HEK293 (cell line): ENCODE measurements at regions not wholly inside any gene's neighbourhood (a gene's known extent, or its start where the extent isn't known, plus 50 kb on each side); places are given as distances from the start of the nearest gene placed in this dataset.

Experiments used
- CTCF ChIA-PET: fragments of 350-600 bp; formaldehyde crosslinking; extraction: SDS; loops from one replicate; lab custom pipeline; 2021; ENCODE audit warnings: antibody characterized with exemption; lab: Yijun Ruan, JAX
- POLR2A ChIA-PET: fragments of 300-600 bp; formaldehyde crosslinking; extraction: SDS; loops from one replicate; lab custom pipeline; 2020; ENCODE audit warnings: antibody characterized with exemption, inconsistent platforms; lab: Yijun Ruan, JAX
- H3K27ac ChIP-seq: fragments of 200-500 bp; sonication (Bioruptor generic); 2 replicates; pipeline ENCODE4 v1.5.1; 2014; ENCODE audit warnings: low read depth, low read length, control low read depth, inconsistent platforms; ENCODE audit errors: extremely low read depth
- H3K36me3 ChIP-seq, 2 experiments: fragments of 200-500 bp in 1 of 2; sonication (Bioruptor generic) in 1 of 2; 1 replicate in 1 of 2; 2 replicates in 1 of 2; pipeline ENCODE4 v1.5.1; 2014 to 2017; ENCODE audit warnings: inconsistent platforms in 2 of 2, low read length in 2 of 2; ENCODE audit not compliant: control insufficient read depth in 2 of 2, insufficient read depth in 1 of 2
- H3K4me1 ChIP-seq: fragments of 200-500 bp; sonication (Bioruptor generic); 2 replicates; pipeline ENCODE4 v1.5.1; 2014; ENCODE audit warnings: mild to moderate bottlenecking, low read length, inconsistent platforms; ENCODE audit not compliant: control insufficient read depth, insufficient read depth
- H3K4me3 ChIP-seq: 2 replicates; pipeline ENCODE4 v1.5.1; 2011; ENCODE audit warnings: low read depth, mild to moderate bottlenecking, control low read depth, low read length, moderate library complexity
- H3K9me3 ChIP-seq: fragments of 200-500 bp; sonication (Bioruptor generic); 2 replicates; pipeline ENCODE4 v1.5.1; 2014; ENCODE audit warnings: low read depth, low read length, inconsistent platforms; ENCODE audit not compliant: control insufficient read depth, insufficient read depth
- KLF7 ChIP-seq: fragments of 450-650 bp; formaldehyde crosslinking; IDR thresholded peaks from 2 replicates; pipeline ENCODE4 v1.5.1; 2016; ENCODE audit warnings: missing biosample characterization, missing genetic modification characterization, borderline replicate concordance
- KLF8 ChIP-seq: fragments of 450-650 bp; formaldehyde crosslinking; IDR thresholded peaks from 2 replicates; pipeline ENCODE4 v1.5.1; 2016; ENCODE audit warnings: missing biosample characterization, missing genetic modification characterization
- SALL2 ChIP-seq: fragments of 450-650 bp; formaldehyde crosslinking; IDR thresholded peaks from 2 replicates; pipeline ENCODE4 v1.5.0; 2017; ENCODE audit warnings: missing biosample characterization, mild to moderate bottlenecking, missing genetic modification characterization, borderline replicate concordance
- SCRT2 ChIP-seq: fragments of 450-650 bp; formaldehyde crosslinking; IDR thresholded peaks from 2 replicates; pipeline ENCODE4 v1.5.1; 2016; ENCODE audit warnings: missing biosample characterization, missing genetic modification characterization
- SETDB1 ChIP-seq: IDR thresholded peaks from one replicate; pipeline ENCODE4 v1.6.1; 2017; ENCODE audit warnings: mild to moderate bottlenecking, low read length, moderate library complexity, mixed read lengths; ENCODE audit not compliant: insufficient read length
- ZBTB8A ChIP-seq: fragments of 450-650 bp; formaldehyde crosslinking; IDR thresholded peaks from 2 replicates; pipeline ENCODE4 v1.5.1; 2016; ENCODE audit warnings: missing biosample characterization, missing genetic modification characterization
- ZFP3 ChIP-seq: fragments of 450-650 bp; formaldehyde crosslinking; IDR thresholded peaks from 2 replicates; pipeline ENCODE4 v1.5.1; 2016; ENCODE audit warnings: low read depth, missing biosample characterization, missing genetic modification characterization
- ZNF112 ChIP-seq: fragments of 450-650 bp; formaldehyde crosslinking; IDR thresholded peaks from 2 replicates; pipeline ENCODE4 v1.5.0; 2017; ENCODE audit warnings: missing biosample characterization, missing genetic modification characterization
- ZNF157 ChIP-seq: fragments of 450-650 bp; formaldehyde crosslinking; IDR thresholded peaks from 2 replicates; pipeline ENCODE4 v1.5.1; 2016; ENCODE audit warnings: missing biosample characterization, missing genetic modification characterization
- ZNF16 ChIP-seq: fragments of 450-650 bp; formaldehyde crosslinking; IDR thresholded peaks from 2 replicates; pipeline ENCODE4 v1.5.1; 2016; ENCODE audit warnings: low read depth, missing biosample characterization, missing genetic modification characterization
- ZNF18 ChIP-seq: fragments of 450-650 bp; formaldehyde crosslinking; IDR thresholded peaks from 2 replicates; pipeline ENCODE4 v1.5.1; 2016; ENCODE audit warnings: missing biosample characterization, missing genetic modification characterization
- ZNF184 ChIP-seq: fragments of 450-650 bp; IDR thresholded peaks from 2 replicates; pipeline ENCODE4 v1.5.1; 2018; ENCODE audit warnings: missing biosample characterization, mild to moderate bottlenecking, missing genetic modification characterization
- ZNF19 ChIP-seq: fragments of 450-650 bp; formaldehyde crosslinking; IDR thresholded peaks from 2 replicates; pipeline ENCODE4; 2016; ENCODE audit warnings: missing biosample characterization, missing genetic modification characterization, low read depth
- ZNF280D ChIP-seq: fragments of 450-650 bp; formaldehyde crosslinking; IDR thresholded peaks from 2 replicates; pipeline ENCODE4 v1.5.1; 2016; ENCODE audit warnings: missing biosample characterization, missing genetic modification characterization
- ZNF292 ChIP-seq: fragments of 450-650 bp; formaldehyde crosslinking; IDR thresholded peaks from 2 replicates; pipeline ENCODE4 v1.5.1; 2016; ENCODE audit warnings: low read depth, missing biosample characterization, missing genetic modification characterization, borderline replicate concordance
- ZNF311 ChIP-seq: fragments of 450-650 bp; formaldehyde crosslinking; IDR thresholded peaks from 2 replicates; pipeline ENCODE4 v1.5.1; 2017; ENCODE audit warnings: missing biosample characterization, missing genetic modification characterization, borderline replicate concordance
- ZNF488 ChIP-seq: fragments of 450-650 bp; formaldehyde crosslinking; IDR thresholded peaks from 2 replicates; pipeline ENCODE4 v1.5.1; 2016; ENCODE audit warnings: missing biosample characterization, missing genetic modification characterization
- ZNF558 ChIP-seq: fragments of 450-650 bp; formaldehyde crosslinking; IDR thresholded peaks from 2 replicates; pipeline ENCODE4 v1.5.1; 2016; ENCODE audit warnings: missing biosample characterization, missing genetic modification characterization
- ZNF561 ChIP-seq: fragments of 450-650 bp; IDR thresholded peaks from 2 replicates; pipeline ENCODE4 v1.5.1; 2018; ENCODE audit warnings: missing biosample characterization, missing genetic modification characterization, borderline replicate concordance
- ZNF692 ChIP-seq: fragments of 450-650 bp; formaldehyde crosslinking; IDR thresholded peaks from 2 replicates; pipeline ENCODE4 v1.5.1; 2016; ENCODE audit warnings: missing biosample characterization, missing genetic modification characterization
- TF ChIP-seq, protein P1 (sequence below): fragments of 450-650 bp; formaldehyde crosslinking; IDR thresholded peaks from 2 replicates; pipeline ENCODE4 v1.5.1; 2016; ENCODE audit warnings: missing biosample characterization, missing genetic modification characterization

DNA sequence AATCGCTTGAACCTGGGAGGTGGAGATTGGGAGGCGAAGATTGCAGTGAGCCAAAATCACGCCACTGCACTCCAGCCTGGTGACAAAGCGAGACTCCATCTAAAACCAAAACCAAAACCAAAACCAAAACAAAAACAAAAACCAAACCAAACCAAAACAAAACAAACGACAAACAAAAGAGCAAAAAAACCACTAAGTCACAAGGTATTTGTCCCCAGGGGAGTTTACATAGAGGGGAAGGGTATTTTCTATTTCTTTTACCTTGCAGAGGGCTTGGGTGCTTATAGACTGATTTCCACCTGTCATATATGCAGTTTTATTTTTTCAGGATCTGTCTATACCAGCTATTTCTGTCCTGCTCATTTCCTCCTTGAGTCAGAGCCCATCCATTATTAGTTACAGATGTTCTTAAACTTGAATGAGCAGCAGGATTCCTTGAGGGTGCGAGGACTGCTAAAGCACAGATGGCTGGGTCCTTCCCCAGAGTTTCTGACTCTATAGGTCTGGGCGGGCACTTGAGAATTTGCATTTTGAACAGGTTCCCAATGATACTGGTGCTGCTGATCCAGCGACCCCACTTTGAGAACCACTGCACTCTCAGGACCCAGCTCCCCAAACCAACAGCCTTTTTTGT is 102.2 kb upstream of the UXS1 start:
- CTCF ChIA-PET, result no interaction called here
- H3K36me3 ChIP-seq, result no peaks in the 10 kb centered on the region
- no peak overlapping the region for H3K4me3 ChIP-seq
- no peaks in the 10 kb centered on the region for H3K4me1 ChIP-seq
- no peaks in the 10 kb centered on the region for H3K9me3 ChIP-seq
- TF ChIP-seq ZNF558 (tag by site-specific recombination) (no peak), ZNF18 (tag by site-specific recombination) (no peak), ZFP3 (no peak), ZNF16 (tag by site-specific recombination) (no peak), ZNF112 (no peak), ZNF311 (tag by site-specific recombination) (no peak), SETDB1 (no peak), ZNF157 (tag by site-specific recombination) (no peak), ZNF19 (tag by site-specific recombination) (no peak), ZNF561 (no peak), SALL2 (no peak), ZNF280D (no peak)
- TF ChIP-seq, protein P1, sequence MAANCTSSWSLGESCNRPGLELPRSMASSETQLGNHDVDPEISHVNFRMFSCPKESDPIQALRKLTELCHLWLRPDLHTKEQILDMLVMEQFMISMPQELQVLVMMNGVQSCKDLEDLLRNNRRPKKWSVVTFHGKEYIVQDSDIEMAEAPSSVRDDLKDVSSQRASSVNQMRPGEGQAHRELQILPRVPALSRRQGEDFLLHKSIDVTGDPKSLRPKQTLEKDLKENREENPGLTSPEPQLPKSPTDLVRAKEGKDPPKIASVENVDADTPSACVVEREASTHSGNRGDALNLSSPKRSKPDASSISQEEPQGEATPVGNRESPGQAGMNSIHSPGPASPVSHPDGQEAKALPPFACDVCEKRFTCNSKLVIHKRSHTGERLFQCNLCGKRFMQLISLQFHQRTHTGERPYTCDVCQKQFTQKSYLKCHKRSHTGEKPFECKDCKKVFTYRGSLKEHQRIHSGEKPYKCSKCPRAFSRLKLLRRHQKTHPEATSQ (tag by site-specific recombination), result no peak
- POLR2A ChIA-PET, result no interaction called here
- no peak overlapping the region for H3K27ac ChIP-seq

DNA sequence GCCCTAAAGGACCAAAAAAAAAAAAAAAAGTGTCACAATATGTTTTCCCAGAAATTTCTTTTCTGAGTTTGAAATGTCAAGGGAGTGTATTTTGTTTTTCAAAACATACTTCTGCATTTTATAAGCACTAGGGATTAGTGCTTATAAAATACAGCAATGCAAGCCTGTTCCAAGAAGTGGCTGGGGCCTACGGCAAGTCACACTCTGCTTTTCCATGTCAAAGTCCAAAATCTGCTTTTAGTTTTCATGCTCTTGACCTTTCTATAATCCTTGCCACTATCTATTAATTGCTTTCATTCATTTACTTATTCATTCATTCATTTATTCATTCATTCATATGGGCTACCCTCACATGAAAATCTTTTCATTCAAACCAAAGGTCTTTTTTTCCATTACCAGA is 100.1 kb upstream of the UXS1 start:
- Histone ChIP-seq H3K4me1 (no peaks in the 10 kb centered on the region), H3K36me3 (no peaks in the 10 kb centered on the region), H3K4me3 (no peak overlapping the region)
- TF ChIP-seq KLF8 (tag by site-specific recombination), result no peak
- TF ChIP-seq ZNF292 (tag by site-specific recombination), result no peak
- TF ChIP-seq ZNF488 (tag by site-specific recombination), result no peak
- no peak for TF ChIP-seq ZNF184
- TF ChIP-seq ZNF692 (tag by site-specific recombination), result no peak
- TF ChIP-seq ZBTB8A (tag by site-specific recombination), result no peak
- no peak for TF ChIP-seq KLF7 (tag by site-specific recombination)
- TF ChIP-seq SCRT2, result no peak
- TF ChIP-seq, all 188 proteins: peak for 0
- ChIA-PET POLR2A (no interaction called here), CTCF (no interaction called here)
- no peak overlapping the region for H3K27ac ChIP-seq
- no peaks in the 10 kb centered on the region for H3K9me3 ChIP-seq
